ENCODE measurements at regions not wholly inside any gene's neighbourhood (a gene's known extent, or its start where the extent isn't known, plus 50 kb on each side); places are given as distances from the start of the nearest gene placed in this dataset.

GRCh38 chr2:3062476-3063260, 314.9 kb downstream of the EIPR1 start:
- DNase-seq, result no peak

GRCh38 chr2:3060049-3060448, 317.6 kb downstream of the EIPR1 start:
- no peak for DNase-seq

GRCh38 chr2:3059141-3059925, 318.3 kb downstream of the EIPR1 start:
- DNase-seq, result no peak

- DNase-seq, result no peak
Measured at GRCh38 chr2:3054066-3054465, 323.6 kb downstream of the EIPR1 start.

- DNase-seq, result no peak
Measured at GRCh38 chr2:3051266-3051665, 326.4 kb downstream of the EIPR1 start.

DNA sequence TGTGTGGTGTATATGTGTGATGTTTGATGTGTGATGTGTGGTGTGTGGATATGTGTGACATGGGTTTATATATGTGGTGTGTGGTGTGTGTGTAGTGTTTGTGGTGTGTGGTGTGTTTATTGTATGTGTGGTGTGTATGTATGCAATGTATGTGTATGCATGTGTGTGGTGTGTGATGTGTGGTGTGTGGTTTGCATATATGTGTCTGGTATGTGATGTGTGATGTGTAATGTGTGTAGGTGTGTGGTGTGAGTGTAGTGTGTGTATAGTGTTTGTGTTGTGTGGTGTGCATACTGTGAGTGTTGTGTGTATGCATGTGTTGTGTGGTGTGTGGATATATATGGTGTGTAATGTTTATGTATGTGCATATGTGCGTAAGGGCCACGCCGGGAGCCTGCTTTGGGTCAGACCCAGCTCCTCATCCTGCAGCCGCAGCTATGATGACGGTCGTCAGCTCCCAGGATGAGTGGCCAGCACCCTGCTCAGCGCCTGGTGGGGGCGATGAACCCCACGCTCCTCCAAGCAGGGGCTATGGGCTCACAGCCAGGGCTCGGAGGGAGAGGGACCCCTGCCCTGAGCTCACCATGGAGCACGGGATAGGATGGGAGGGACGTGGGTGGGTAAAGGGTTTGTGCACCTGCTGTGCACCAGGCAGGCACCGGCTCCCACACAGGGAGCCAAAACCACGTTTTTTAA, 331.3 kb downstream of the EIPR1 start:
- no peak for DNase-seq

DNA sequence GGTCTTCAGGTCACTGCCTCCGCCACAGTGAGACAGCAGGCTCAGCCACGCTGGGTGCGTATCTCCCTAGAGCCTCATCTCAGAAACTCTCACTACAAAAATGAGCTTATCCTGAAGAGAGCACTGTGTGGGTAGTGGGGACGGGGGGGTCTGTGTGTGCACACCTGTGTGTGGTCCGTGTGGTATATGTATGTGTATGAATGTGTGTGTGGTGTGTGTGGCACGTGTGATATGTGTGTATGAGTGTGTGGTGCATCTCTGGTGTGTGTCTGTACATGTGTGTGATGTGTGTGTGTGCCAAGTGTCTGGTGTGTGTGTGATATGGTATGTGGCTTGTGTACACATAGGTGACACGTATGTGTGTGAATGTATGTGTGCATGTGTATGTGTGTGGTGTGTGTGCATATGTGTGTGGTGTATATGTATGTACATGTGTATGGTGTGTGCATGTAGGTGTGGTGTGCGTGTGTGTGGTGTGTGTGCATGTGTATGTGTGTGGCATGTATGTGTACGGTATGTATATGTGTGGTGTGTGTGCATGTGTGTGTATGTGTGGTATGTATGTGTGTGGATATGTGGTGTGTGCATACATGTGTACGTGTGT, 332.2 kb downstream of the EIPR1 start:
- DNase-seq, result no peak

DNA sequence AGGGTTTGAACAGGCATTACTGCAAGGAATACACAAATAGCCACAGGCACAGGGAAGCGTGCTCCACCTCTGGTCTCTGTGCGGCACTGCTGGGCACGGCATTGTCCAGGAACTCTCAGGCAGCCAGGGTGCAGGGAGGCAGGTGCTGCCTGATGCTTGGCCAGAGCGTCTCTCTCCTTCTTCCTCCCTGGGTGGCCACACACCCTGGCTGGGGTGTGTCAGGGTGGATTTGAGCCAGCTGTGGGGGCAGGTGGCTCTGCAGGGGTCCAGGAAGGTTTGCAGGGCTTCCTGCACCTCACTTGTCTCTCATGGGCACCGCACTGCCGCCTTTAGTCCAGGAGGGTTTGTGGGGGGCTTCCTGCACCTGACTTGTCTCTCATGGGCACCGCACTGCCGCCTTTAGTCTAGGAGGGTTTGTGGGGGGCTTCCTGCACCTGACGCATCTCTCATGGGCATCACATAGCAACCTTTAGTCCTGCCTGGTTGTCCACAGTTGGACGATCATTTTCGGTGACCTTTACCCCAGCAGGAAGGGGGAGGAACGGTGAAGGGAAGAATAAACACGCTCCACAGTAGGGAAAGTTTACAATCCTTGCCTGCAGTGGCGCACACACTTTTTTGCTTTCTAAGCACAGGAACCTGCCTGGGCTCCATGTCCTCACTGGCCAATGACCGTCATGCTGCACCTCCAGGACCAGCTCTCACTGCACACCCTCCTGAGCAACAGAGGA, 332.9 kb downstream of the EIPR1 start:
- DNase-seq, result no peak

GRCh38 chr2:3043726-3044125, 333.9 kb downstream of the EIPR1 start:
- no peak for DNase-seq

DNA sequence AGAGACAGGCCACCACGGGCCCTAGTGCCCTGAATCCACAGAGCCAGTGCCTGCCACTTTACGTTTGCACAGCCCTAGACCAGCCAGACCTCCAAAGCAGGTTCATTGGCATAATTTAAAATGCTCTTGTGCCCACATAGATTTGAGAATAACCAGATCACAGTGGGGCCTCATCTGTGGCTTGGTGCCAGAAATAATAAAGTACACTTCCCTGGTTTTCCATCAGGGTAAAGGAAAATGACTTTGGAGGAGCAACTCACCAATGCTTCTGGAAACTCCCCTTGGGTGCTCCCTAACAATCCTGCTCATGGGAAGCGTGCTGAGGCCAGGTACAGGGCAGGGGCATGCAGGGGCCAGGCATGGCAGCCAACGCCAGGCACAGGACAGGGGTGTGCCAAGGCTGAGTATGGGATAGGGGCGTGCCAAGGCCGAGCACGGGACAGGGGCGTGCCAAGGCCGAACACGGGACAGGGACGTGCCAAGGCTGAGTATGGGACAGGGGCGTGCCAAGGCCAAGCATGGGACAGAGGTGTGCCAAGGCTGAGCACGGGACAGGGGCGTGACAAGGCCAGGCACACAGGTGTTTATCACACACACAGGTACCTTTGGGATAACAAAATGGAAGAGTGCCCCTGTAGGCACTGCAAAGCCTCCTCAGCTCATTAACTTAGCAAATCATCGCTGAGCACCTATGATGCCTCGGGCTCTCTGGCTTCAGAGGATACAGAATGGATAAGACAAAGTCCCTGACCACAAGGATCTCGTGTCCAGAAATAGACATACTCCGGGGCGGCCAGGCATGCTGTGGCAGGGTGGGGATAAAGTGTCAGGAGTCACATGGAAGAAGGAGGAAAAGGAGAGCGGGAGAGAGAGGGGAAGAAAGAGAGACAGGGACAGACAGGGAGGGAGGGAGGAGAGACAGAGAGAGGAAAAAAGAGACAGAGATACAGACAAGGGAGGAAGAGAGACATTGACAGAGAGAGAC, 334.7 kb downstream of the EIPR1 start:
- no peak for DNase-seq

DNA sequence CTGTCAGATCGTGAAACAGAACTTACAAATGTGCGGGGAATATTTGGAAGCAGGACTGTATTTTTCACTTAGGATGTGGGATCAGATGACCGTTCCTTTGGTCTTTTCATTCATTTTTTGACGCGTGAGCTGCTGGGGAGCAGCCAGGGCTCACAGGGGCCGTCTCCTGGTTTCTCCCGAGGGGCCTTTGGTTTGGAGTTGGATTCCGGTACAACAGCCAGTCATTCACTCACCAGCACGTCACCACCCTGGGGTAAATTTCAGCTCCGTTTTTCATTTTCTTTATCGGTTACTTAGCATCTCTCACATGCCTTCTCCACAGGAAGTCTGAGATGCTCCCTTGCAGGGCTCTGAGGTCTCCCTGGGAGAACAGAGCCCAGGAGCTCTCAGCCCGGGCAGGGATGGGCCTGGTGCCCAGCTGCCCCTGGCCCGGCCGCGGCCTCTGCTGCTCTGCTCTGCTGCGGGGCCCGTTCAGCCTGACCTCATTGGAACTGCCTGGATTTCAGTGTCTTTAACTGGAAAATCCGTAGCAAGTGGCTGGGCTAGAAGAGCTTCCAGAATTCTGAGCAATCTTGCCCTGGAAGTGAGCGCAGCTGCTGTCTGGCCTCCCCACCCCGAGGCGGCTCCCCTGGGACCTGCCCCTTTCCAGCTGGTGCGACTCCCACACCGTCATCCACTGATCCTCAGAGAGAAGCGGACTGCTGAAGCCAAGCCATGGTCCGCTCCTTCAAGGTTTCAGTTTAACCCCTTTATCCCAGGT, 335.6 kb downstream of the EIPR1 start:
- DNase-seq, result no peak

DNA sequence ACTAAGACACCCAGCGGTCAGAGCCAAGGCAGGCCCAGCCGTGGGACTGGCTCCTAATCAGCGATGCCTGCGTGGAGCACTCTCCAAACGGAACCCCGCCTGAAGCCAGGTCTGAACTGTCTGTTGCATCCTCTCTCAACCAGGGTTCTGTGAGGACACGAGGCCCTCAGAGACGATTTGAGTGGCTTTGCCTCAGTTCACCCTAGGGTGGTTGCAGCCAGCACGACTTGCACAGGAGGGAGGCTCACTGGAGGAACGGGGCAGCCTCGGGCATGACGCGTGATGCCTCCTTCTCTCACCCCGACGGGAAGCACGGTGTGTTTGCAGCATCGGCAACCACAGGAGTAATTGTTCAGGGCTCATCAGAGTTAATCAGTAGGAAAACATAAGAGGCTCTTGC, 336.4 kb downstream of the EIPR1 start:
- no peak for DNase-seq

DNA sequence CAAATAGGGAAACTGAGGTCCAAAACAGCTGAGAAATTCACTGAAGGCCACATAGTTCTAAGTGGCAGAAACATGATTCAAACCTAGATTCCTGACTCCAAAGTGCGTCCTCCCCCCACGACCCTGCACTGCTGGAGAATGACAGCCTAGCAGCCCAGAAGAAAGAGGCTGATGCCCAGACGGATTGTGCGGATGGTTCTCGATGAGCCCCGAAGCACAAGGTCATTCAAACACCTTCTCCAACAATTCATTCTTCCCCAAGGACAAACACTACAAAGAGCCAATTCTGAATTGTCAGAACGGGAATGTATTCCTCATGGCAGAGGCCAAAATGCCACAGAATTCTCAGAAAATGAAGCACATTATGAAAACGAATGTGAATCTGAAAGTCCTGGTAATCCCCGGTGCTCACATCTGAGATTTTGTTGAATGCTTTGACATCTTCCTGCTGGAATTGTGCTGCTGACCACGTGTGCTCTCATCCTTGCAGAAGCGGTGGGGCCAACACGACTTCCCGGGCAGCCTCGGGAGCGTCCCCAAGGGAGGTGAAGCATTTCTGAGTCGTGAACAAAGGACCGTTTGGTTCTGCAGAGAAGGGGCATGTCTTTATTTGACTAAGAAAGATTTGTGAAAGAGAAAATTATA, 337.0 kb downstream of the EIPR1 start:
- no peak for DNase-seq

DNA sequence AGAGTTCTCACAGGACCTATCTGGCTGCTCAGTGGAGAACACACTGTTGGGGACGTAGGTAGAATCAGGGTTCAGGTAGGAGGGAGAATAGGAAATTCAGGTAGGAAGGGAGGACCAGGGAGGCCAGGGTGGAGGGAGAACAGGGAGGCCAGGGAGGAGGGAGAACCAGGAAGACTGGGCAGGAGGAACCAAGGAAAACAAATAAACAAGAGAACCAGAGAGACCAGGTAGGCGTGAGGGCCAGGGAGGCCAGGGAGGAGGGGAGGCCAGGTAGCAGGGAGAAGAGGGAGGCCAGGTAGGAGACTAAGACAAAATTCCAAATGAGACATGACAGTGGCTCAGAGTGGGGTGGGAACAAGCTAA, 337.6 kb downstream of the EIPR1 start:
- no peak for DNase-seq

DNA sequence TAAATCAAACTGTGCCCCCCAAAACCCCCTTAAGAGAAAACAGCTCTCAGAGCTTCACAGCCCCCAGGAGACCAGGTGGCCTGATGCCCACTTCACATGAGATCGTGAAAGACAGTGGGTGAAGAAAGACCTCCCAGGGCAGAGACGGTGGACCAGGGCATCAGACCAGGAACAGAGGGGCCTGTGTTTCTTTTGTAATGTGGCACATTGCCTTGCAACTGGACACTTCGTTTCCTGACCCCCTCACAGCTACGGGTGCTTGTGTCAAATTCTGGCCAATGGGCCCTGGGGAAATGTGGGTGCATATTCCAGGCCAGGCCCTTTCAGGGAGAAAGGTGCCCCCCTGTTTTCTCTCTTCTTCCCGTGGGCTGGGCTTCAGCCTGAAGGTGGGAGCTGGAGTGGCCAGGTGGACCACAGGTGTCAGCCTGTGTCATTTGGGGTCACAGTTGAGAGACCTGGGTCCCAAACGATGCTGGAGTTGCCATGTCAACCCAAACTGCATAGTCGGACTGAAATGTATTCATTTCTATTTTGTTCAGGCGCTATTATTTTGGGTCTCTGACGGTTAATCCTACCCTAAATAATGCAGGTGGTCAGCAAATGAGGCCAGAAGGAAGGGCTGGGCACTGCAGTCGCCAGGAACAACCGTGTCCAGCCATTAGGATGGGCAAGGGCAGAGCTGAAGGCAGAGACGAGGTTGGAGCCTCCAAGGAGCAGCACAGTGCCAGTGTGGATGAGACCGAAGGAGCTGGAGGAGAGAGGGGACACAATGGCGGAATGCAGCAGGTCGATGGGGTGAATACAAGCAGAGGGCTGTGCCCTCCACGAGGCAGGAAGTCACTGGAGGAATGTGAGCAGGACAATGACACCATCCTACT, 338.2 kb downstream of the EIPR1 start:
- DNase-seq, result no peak

- DNase-seq, result no peak
Measured at GRCh38 chr2:3038636-3039035, 339.0 kb downstream of the EIPR1 start.

GRCh38 chr2:3037196-3038194, 340.1 kb downstream of the EIPR1 start:
- DNase-seq, result no peak
